ENCODE measurements at regions not wholly inside any gene's neighbourhood (a gene's known extent, or its start where the extent isn't known, plus 50 kb on each side); places are given as distances from the start of the nearest gene placed in this dataset.

DNA sequence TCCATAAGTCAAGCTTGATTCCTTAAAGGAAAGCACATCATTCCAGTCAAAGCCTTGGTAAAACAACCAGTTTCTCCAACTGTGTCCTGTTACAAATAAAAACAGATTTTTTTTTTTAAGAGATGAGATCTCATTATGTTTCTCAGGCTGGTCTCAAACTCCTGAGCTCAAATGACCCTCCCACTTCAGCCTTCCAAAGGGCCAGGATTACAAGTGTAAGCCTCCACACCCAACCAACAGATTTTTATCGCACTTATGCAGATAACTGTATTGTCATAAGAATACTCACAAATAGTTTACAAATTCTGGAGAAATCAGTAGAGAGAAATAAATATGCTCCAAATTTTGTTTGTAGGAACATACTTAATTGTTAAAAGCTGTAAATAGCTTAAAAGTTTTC is 56.2 kb upstream of the SLC2A13 start:
- TF ChIP-seq, protein P1, sequence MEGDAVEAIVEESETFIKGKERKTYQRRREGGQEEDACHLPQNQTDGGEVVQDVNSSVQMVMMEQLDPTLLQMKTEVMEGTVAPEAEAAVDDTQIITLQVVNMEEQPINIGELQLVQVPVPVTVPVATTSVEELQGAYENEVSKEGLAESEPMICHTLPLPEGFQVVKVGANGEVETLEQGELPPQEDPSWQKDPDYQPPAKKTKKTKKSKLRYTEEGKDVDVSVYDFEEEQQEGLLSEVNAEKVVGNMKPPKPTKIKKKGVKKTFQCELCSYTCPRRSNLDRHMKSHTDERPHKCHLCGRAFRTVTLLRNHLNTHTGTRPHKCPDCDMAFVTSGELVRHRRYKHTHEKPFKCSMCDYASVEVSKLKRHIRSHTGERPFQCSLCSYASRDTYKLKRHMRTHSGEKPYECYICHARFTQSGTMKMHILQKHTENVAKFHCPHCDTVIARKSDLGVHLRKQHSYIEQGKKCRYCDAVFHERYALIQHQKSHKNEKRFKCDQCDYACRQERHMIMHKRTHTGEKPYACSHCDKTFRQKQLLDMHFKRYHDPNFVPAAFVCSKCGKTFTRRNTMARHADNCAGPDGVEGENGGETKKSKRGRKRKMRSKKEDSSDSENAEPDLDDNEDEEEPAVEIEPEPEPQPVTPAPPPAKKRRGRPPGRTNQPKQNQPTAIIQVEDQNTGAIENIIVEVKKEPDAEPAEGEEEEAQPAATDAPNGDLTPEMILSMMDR (IDR thresholded peaks at IDR 0.05; ENCODE audit: low read depth, low read length), result no peak
- no peak for TF ChIP-seq POLR2A (IDR thresholded peaks at IDR 0.05; ENCODE audit: extremely low read depth, insufficient read length)
- TF ChIP-seq MYC (IDR thresholded peaks at IDR 0.05; ENCODE audit: low read depth, low read length), result no peak
